Keratinocyte (primary cell): ENCODE measurements at regions not wholly inside any gene's neighbourhood (a gene's known extent, or its start where the extent isn't known, plus 50 kb on each side); places are given as distances from the start of the nearest gene placed in this dataset.

Source experiments
- DNase-seq: peaks from one replicate; pipeline ENCODE4 v3.0.0-alpha.2; 2011; ENCODE audit warnings: low read depth, missing footprints, low spot score
- FAIRE-seq: peaks from 2 replicates; lab custom pipeline; 2011; peaks lifted over from hg19 to GRCh38; lab: Jason Lieb, UNC
- H2AFZ ChIP-seq: 2 replicates; pipeline ENCODE4 v1.6.0; 2012; ENCODE audit warnings: low read length, control low read depth, inconsistent platforms; ENCODE audit not compliant: control insufficient read depth
- H3K27ac ChIP-seq: 2 replicates; pipeline ENCODE4 v1.5.1; 2011; ENCODE audit warnings: low read length; ENCODE audit not compliant: control insufficient read depth, insufficient read depth
- H3K27me3 ChIP-seq: 3 replicates; pipeline ENCODE4 v1.6.0; 2011; ENCODE audit warnings: low read length; ENCODE audit not compliant: control insufficient read depth, insufficient read depth; ENCODE audit errors: extremely low read depth
- H3K36me3 ChIP-seq, 2 experiments: 2 replicates in 1 of 2; 3 replicates in 1 of 2; pipeline ENCODE4 v1.5.1; 2011; ENCODE audit warnings: low read length in 2 of 2, mild to moderate bottlenecking in 1 of 2; ENCODE audit not compliant: control insufficient read depth in 2 of 2, insufficient read depth in 2 of 2; ENCODE audit errors: extremely low read depth in 1 of 2
- H3K4me1 ChIP-seq: 3 replicates; pipeline ENCODE4 v1.5.1; 2011; ENCODE audit warnings: low read length; ENCODE audit not compliant: control insufficient read depth, insufficient read depth; ENCODE audit errors: extremely low read depth
- H3K4me2 ChIP-seq: 3 replicates; pipeline ENCODE4 v1.6.0; 2011; ENCODE audit warnings: low read depth, low read length; ENCODE audit not compliant: control insufficient read depth, insufficient read depth; ENCODE audit errors: extremely low read depth
- H3K4me3 ChIP-seq, 3 experiments: fragments of 200-600 bp in 1 of 3; sonication (generic) in 1 of 3; 2 replicates in 2 of 3; 3 replicates in 1 of 3; pipeline ENCODE4 v1.5.1; 2011 to 2016; ENCODE audit warnings: low read length in 3 of 3, mild to moderate bottlenecking in 3 of 3, control low read depth in 2 of 3, inconsistent platforms in 1 of 3, low read depth in 1 of 3, mixed read lengths in 1 of 3, mixed run types in 1 of 3, moderate library complexity in 1 of 3; ENCODE audit not compliant: control insufficient read depth in 2 of 3, insufficient read depth in 2 of 3; ENCODE audit errors: extremely low read depth in 1 of 3
- H3K79me2 ChIP-seq: 2 replicates; pipeline ENCODE4 v1.6.0; 2012; ENCODE audit warnings: low read length; ENCODE audit not compliant: control insufficient read depth, insufficient read depth
- H3K9ac ChIP-seq: 3 replicates; pipeline ENCODE4 v1.6.0; 2011; ENCODE audit warnings: low read length; ENCODE audit not compliant: control insufficient read depth, insufficient read depth; ENCODE audit errors: extremely low read depth
- H3K9me1 ChIP-seq: 3 replicates; pipeline ENCODE4 v1.6.0; 2011; ENCODE audit warnings: low read length; ENCODE audit not compliant: control insufficient read depth, insufficient read depth; ENCODE audit errors: extremely low read depth
- H3K9me3 ChIP-seq: 2 replicates; pipeline ENCODE4 v1.5.1; 2012; ENCODE audit warnings: low read depth, low read length; ENCODE audit not compliant: control insufficient read depth
- H4K20me1 ChIP-seq: 3 replicates; pipeline ENCODE4 v1.6.0; 2011; ENCODE audit warnings: low read length; ENCODE audit not compliant: control insufficient read depth, insufficient read depth; ENCODE audit errors: extremely low read depth
- EZH2 ChIP-seq: IDR thresholded peaks from one replicate; pipeline ENCODE4 v1.6.1; 2012; ENCODE audit warnings: inconsistent platforms, mild to moderate bottlenecking, low read length, moderate library complexity
- dilution Hi-C: fragments of 300-500 bp; cut with MboI; formaldehyde crosslinking; loops from one replicate; pipeline ENCODE4 v1.7.0; 2020; ENCODE audit warnings: low sequenced_read_pairs; ENCODE audit not compliant: extremely low pct_ligation_motif_present
- TF ChIP-seq, protein P1 (sequence below), 3 experiments: IDR thresholded peaks in 1 of 3; conservative IDR thresholded peaks in 1 of 3; optimal IDR thresholded peaks in 1 of 3; 2 replicates in 2 of 3; 3 replicates in 1 of 3; pipeline versions ENCODE3 to v1.5.1; 2011; ENCODE audit warnings: low read length in 3 of 3, mild to moderate bottlenecking in 3 of 3, moderate library complexity in 2 of 3, control low read depth in 1 of 3, inconsistent platforms in 1 of 3; ENCODE audit not compliant: insufficient read depth in 2 of 3; ENCODE audit errors: extremely low read depth in 1 of 3

DNA sequence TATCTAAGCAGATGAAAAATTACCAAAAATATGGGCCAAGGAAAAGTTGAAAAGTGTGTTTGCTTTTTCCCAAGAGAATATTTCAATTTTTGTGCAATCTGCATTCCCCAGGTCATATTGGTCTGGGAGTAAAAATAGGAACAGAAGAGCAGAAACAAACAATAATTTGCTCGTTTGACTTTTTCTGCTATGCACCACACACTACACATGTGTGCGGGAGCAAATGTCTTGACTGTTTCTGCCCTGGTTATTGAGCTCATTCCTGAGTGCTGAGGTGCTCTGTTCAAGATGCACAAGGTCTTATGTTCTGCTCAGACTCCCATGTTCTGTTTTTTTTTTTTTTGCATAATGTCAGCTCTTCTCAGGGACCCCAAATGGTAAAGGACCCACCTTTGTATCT lies 298.0 kb upstream of the MME start:
- Histone ChIP-seq H3K4me2 (no peak overlapping the region), H2AFZ (no peak overlapping the region), H3K27ac (no peak overlapping the region)

DNA sequence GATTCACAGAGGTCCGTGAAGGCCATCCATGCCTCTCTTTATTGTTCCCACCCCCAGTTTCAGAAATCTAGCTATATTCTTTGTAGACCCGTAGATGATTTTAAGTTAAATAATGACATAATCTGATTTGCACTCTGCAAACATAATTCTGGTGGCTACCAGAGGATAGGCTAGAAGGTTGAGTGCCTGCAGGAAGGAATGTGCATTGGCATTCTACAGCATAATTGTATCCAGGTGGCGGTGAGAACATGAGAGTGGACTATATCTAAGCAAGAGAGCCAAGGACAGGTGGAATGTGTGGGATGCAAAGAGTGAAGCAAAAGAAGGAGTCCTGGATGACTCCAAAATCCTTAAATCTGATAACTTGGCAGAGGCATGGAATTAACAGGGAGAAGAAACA lies 298.5 kb upstream of the MME start:
- dilution Hi-C loops = loop anchor here (25.0 kb wide), 1 partner anchor 556 kb away; no protein-coding TSS in a partner anchor
- no peak for FAIRE-seq
- Histone ChIP-seq H3K27me3 (no peaks in the 10 kb centered on the region), H3K4me3 (no peak overlapping the region), H4K20me1 (no peaks in the 10 kb centered on the region), H3K4me2 (no peak overlapping the region), H3K27ac (no peak overlapping the region), H3K9me3 (no peaks in the 10 kb centered on the region), H3K36me3 (no peaks in the 10 kb centered on the region), H3K9me1 (no peaks in the 10 kb centered on the region), H3K4me1 (no peaks in the 10 kb centered on the region), H3K79me2 (no peaks in the 10 kb centered on the region), H3K9ac (no peak overlapping the region), H2AFZ (no peak overlapping the region)
- no peak for TF ChIP-seq EZH2
- TF ChIP-seq, protein P1, sequence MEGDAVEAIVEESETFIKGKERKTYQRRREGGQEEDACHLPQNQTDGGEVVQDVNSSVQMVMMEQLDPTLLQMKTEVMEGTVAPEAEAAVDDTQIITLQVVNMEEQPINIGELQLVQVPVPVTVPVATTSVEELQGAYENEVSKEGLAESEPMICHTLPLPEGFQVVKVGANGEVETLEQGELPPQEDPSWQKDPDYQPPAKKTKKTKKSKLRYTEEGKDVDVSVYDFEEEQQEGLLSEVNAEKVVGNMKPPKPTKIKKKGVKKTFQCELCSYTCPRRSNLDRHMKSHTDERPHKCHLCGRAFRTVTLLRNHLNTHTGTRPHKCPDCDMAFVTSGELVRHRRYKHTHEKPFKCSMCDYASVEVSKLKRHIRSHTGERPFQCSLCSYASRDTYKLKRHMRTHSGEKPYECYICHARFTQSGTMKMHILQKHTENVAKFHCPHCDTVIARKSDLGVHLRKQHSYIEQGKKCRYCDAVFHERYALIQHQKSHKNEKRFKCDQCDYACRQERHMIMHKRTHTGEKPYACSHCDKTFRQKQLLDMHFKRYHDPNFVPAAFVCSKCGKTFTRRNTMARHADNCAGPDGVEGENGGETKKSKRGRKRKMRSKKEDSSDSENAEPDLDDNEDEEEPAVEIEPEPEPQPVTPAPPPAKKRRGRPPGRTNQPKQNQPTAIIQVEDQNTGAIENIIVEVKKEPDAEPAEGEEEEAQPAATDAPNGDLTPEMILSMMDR (optimal IDR thresholded peaks at IDR 0.05 in 1 of 3, IDR thresholded peaks at IDR 0.05 in 1 of 3, conservative IDR thresholded peaks at IDR 0.05 in 1 of 3; ENCODE audit: extremely low read depth in 1 of 3, insufficient read depth in 2 of 3, low read length in 3 of 3) = peak in 1 of 3 experiments; percentile 2
- DNase-seq = no peak

More for the DNA sequence above, 298.0 kb upstream of the MME start:
- dilution Hi-C loops = loop anchor here (25.0 kb wide), 1 partner anchor 555 kb away; no protein-coding TSS in a partner anchor
- no peaks in the 10 kb centered on the region for H3K36me3 ChIP-seq
- TF ChIP-seq EZH2 = no peak
- TF ChIP-seq, protein P1 (optimal IDR thresholded peaks at IDR 0.05 in 1 of 3, IDR thresholded peaks at IDR 0.05 in 1 of 3, conservative IDR thresholded peaks at IDR 0.05 in 1 of 3; ENCODE audit: extremely low read depth in 1 of 3, insufficient read depth in 2 of 3, low read length in 3 of 3) = no peak
- no peaks in the 10 kb centered on the region for H3K4me1 ChIP-seq
- H3K9ac ChIP-seq = no peak overlapping the region
- no peaks in the 10 kb centered on the region for H3K79me2 ChIP-seq
- no peaks in the 10 kb centered on the region for H4K20me1 ChIP-seq
- no peaks in the 10 kb centered on the region for H3K27me3 ChIP-seq
- DNase-seq (no peak), FAIRE-seq (no peak)
- H3K9me3 ChIP-seq = no peaks in the 10 kb centered on the region
- H3K4me3 ChIP-seq = no peak overlapping the region
- H3K9me1 ChIP-seq = no peaks in the 10 kb centered on the region
